DOHH2 (cell line): ENCODE measurements at regions not wholly inside any gene's neighbourhood (a gene's known extent, or its start where the extent isn't known, plus 50 kb on each side); places are given as distances from the start of the nearest gene placed in this dataset.

Experiments
- H3F3A ChIP-seq: fragments of 200-600 bp; sonication (generic), shearing (Covaris generic); 2 replicates; pipeline ENCODE4 v1.6.0; 2016; ENCODE audit warnings: antibody characterized with exemption, mild to moderate bottlenecking; ENCODE audit not compliant: control insufficient read depth, insufficient read depth
- H3K27ac ChIP-seq: fragments of 200-600 bp; sonication (generic); 2 replicates; pipeline ENCODE4 v1.5.1; 2014; ENCODE audit warnings: low read depth, mild to moderate bottlenecking, low read length, moderate library complexity
- H3K27me3 ChIP-seq: fragments of 200-600 bp; sonication (generic); 2 replicates; pipeline ENCODE4 v1.6.1; 2014; ENCODE audit warnings: mild to moderate bottlenecking, low read length, mixed read lengths; ENCODE audit not compliant: control insufficient read depth
- H3K36me3 ChIP-seq: fragments of 200-600 bp; sonication (generic); 2 replicates; pipeline ENCODE4 v1.6.1; 2014; ENCODE audit warnings: mild to moderate bottlenecking, low read length, moderate library complexity, mixed read lengths; ENCODE audit not compliant: control insufficient read depth
- H3K4me1 ChIP-seq: fragments of 200-600 bp; sonication (generic); 2 replicates; pipeline ENCODE4 v1.6.1; 2014; ENCODE audit warnings: mild to moderate bottlenecking, low read length, mixed read lengths; ENCODE audit not compliant: control insufficient read depth
- H3K4me2 ChIP-seq: fragments of 200-600 bp; sonication (generic); 2 replicates; pipeline ENCODE4 v1.6.0; 2014; ENCODE audit warnings: mild to moderate bottlenecking, low read length, moderate library complexity
- H3K4me3 ChIP-seq: fragments of 200-600 bp; sonication (generic); 2 replicates; pipeline ENCODE4 v1.5.1; 2014; ENCODE audit warnings: mild to moderate bottlenecking, low read length, mixed read lengths
- H3K79me2 ChIP-seq: fragments of 200-600 bp; sonication (generic); 2 replicates; pipeline ENCODE4 v1.6.1; 2014; ENCODE audit warnings: mild to moderate bottlenecking, low read length, mixed read lengths; ENCODE audit not compliant: control insufficient read depth
- H3K9me2 ChIP-seq: fragments of 200-600 bp; sonication (generic); replicated peaks from 2 replicates; pipeline ENCODE4 v1.6.1; 2014; ENCODE audit warnings: mild to moderate bottlenecking, low read length, mixed read lengths; ENCODE audit not compliant: control insufficient read depth
- H3K9me3 ChIP-seq: fragments of 200-600 bp; sonication (generic); 2 replicates; pipeline ENCODE4 v1.6.1; 2014; ENCODE audit warnings: antibody characterized with exemption, low read length, mixed read lengths; ENCODE audit not compliant: control insufficient read depth, insufficient read depth
- H4K20me1 ChIP-seq: fragments of 200-600 bp; sonication (generic); 2 replicates; pipeline ENCODE4 v1.6.0; 2014; ENCODE audit warnings: low read depth, mild to moderate bottlenecking, antibody characterized with exemption, low read length, moderate library complexity; ENCODE audit not compliant: control insufficient read depth, insufficient read depth
- CTCF ChIP-seq: fragments of 200-600 bp; sonication (generic); IDR thresholded peaks from one replicate; pipeline ENCODE4 v1.5.1; 2014; ENCODE audit warnings: antibody characterized with exemption, mild to moderate bottlenecking, low read depth, low read length; ENCODE audit not compliant: poor library complexity, severe bottlenecking
- EZH2phosphoT487 ChIP-seq: fragments of 200-600 bp; sonication (generic); IDR thresholded peaks from 2 replicates; pipeline ENCODE4 v1.6.1; 2017; ENCODE audit warnings: borderline replicate concordance, mild to moderate bottlenecking, antibody characterized with exemption, low read length, moderate library complexity, mixed read lengths

GRCh38 chr15:47870956-47871625 is 153.8 kb downstream of the SEMA6D start:
- no peaks in the 10 kb centered on the region for H4K20me1 ChIP-seq
- H3K9me2 ChIP-seq = no peaks in the 10 kb centered on the region
- no peaks in the 10 kb centered on the region for H3K36me3 ChIP-seq
- TF ChIP-seq CTCF (no peak), EZH2phosphoT487 (no peak)
- H3K27ac ChIP-seq = no peak overlapping the region
- H3K4me1 ChIP-seq = no peaks in the 10 kb centered on the region
- H3K9me3 ChIP-seq = no peaks in the 10 kb centered on the region
- H3K4me3 ChIP-seq = no peak overlapping the region
- no peak overlapping the region for H3K4me2 ChIP-seq
- no peaks in the 10 kb centered on the region for H3K79me2 ChIP-seq
- no peaks in the 10 kb centered on the region for H3K27me3 ChIP-seq
- no peaks in the 10 kb centered on the region for H3F3A ChIP-seq

GRCh38 chr15:47872208-47872607 is 154.9 kb downstream of the SEMA6D start:
- no peak overlapping the region for H3K4me2 ChIP-seq
- H3K9me3 ChIP-seq = no peaks in the 10 kb centered on the region
- H3K4me3 ChIP-seq = no peak overlapping the region
- no peaks in the 10 kb centered on the region for H3K27me3 ChIP-seq
- TF ChIP-seq CTCF (no peak), EZH2phosphoT487 (no peak)
- H3F3A ChIP-seq = no peaks in the 10 kb centered on the region
- no peaks in the 10 kb centered on the region for H3K36me3 ChIP-seq
- H3K79me2 ChIP-seq = no peaks in the 10 kb centered on the region
- no peaks in the 10 kb centered on the region for H3K4me1 ChIP-seq
- H4K20me1 ChIP-seq = no peaks in the 10 kb centered on the region
- H3K27ac ChIP-seq = no peak overlapping the region
- H3K9me2 ChIP-seq = no peaks in the 10 kb centered on the region

GRCh38 chr15:47872869-47873432 is 155.6 kb downstream of the SEMA6D start:
- TF ChIP-seq EZH2phosphoT487 (no peak), CTCF (no peak)
- H3K9me2 ChIP-seq = no peaks in the 10 kb centered on the region

More at GRCh38 chr15:47872869-47873432, 155.6 kb downstream of the SEMA6D start:
- Histone ChIP-seq H3K4me3 (no peak overlapping the region), H3K79me2 (no peaks in the 10 kb centered on the region), H3F3A (no peaks in the 10 kb centered on the region), H3K27ac (no peak overlapping the region), H3K4me2 (no peak overlapping the region), H3K9me3 (no peaks in the 10 kb centered on the region), H3K4me1 (no peaks in the 10 kb centered on the region), H3K27me3 (no peaks in the 10 kb centered on the region), H3K36me3 (no peaks in the 10 kb centered on the region), H4K20me1 (no peaks in the 10 kb centered on the region)
